Activated T-helper 9 cell treated with anti-CD3 and anti-CD28 coated beads, Interleukin-2, amount 50 U/mL, for 16 hours (primary cell): ENCODE measurements at regions not wholly inside any gene's neighbourhood (a gene's known extent, or its start where the extent isn't known, plus 50 kb on each side); places are given as distances from the start of the nearest gene placed in this dataset.

Source experiments
- DNase-seq: peaks from one replicate; pipeline ENCODE4 v3.0.0-alpha.2; 2020; ENCODE audit warnings: low read depth

GRCh38 chr16:73527187-73527586, 479.3 kb upstream of the ZFHX3 start:
- DNase-seq: no peak

- DNase-seq: no peak
These were observed 478.3 kb upstream of the ZFHX3 start for GRCh38 chr16:73526011-73526804.

- DNase-seq: no peak
These were observed 475.3 kb upstream of the ZFHX3 start for GRCh38 chr16:73523209-73523608.

- no peak for DNase-seq
These were observed 473.6 kb upstream of the ZFHX3 start for GRCh38 chr16:73521499-73521898.

- no peak for DNase-seq
These were observed 467.7 kb upstream of the ZFHX3 start for GRCh38 chr16:73515616-73516015.

- DNase-seq: no peak
These were observed 462.9 kb upstream of the ZFHX3 start for GRCh38 chr16:73510852-73511251.

- no peak for DNase-seq
These were observed 458.7 kb upstream of the ZFHX3 start for GRCh38 chr16:73506568-73507056.

GRCh38 chr16:73505577-73505976, 457.6 kb upstream of the ZFHX3 start:
- no peak for DNase-seq

GRCh38 chr16:73504591-73505575, 457.0 kb upstream of the ZFHX3 start:
- DNase-seq: no peak

- DNase-seq: no peak
These were observed 455.2 kb upstream of the ZFHX3 start for GRCh38 chr16:73503093-73503492.

- DNase-seq: no peak
These were observed 451.3 kb upstream of the ZFHX3 start for GRCh38 chr16:73499276-73499675.

- no peak for DNase-seq
These were observed 438.0 kb upstream of the ZFHX3 start for GRCh38 chr16:73485880-73486279.

- DNase-seq: no peak
These were observed 436.2 kb upstream of the ZFHX3 start for GRCh38 chr16:73483934-73484711.

GRCh38 chr16:73483076-73483791, 435.3 kb upstream of the ZFHX3 start:
- no peak for DNase-seq

GRCh38 chr16:73482310-73482709, 434.4 kb upstream of the ZFHX3 start:
- no peak for DNase-seq

GRCh38 chr16:73480381-73480780, 432.5 kb upstream of the ZFHX3 start:
- no peak for DNase-seq

- no peak for DNase-seq
These were observed 425.8 kb upstream of the ZFHX3 start for GRCh38 chr16:73473713-73474112.

- no peak for DNase-seq
These were observed 416.9 kb upstream of the ZFHX3 start for GRCh38 chr16:73464834-73465233.

- DNase-seq: no peak
These were observed 411.7 kb upstream of the ZFHX3 start for GRCh38 chr16:73459586-73459985.

GRCh38 chr16:73457851-73458250, 409.9 kb upstream of the ZFHX3 start:
- no peak for DNase-seq

- DNase-seq: no peak
These were observed 401.0 kb upstream of the ZFHX3 start for GRCh38 chr16:73448970-73449369.
